DMS53 (cell line): ENCODE measurements at regions not wholly inside any gene's neighbourhood (a gene's known extent, or its start where the extent isn't known, plus 50 kb on each side); places are given as distances from the start of the nearest gene placed in this dataset.

Experiments used
- DNase-seq: peaks from one replicate; lab custom pipeline; 2025; lab: John Stamatoyannopoulos, UW

GRCh38 chr1:229819091-229819490 is 193.0 kb downstream of the URB2 start:
- peak; percentile 76 for DNase-seq

- no peak for DNase-seq
Observed at GRCh38 chr1:229822026-229822425, 196.0 kb downstream of the URB2 start.

- no peak for DNase-seq
Observed at GRCh38 chr1:229825042-229825441, 199.0 kb downstream of the URB2 start.

- no peak for DNase-seq
Observed at GRCh38 chr1:229828461-229828860, 202.4 kb downstream of the URB2 start.

- peak; percentile 33 for DNase-seq
Observed at GRCh38 chr1:229832695-229833094, 206.6 kb downstream of the URB2 start.

GRCh38 chr1:229834230-229834629 is 208.2 kb downstream of the URB2 start:
- DNase-seq: no peak

GRCh38 chr1:229835226-229835625 is 209.2 kb downstream of the URB2 start:
- no peak for DNase-seq

- no peak for DNase-seq
Observed at GRCh38 chr1:229836324-229836723, 210.3 kb downstream of the URB2 start.

- DNase-seq: no peak
Observed at GRCh38 chr1:229838204-229838603, 212.2 kb downstream of the URB2 start.

GRCh38 chr1:229839800-229840199 is 213.8 kb downstream of the URB2 start:
- DNase-seq: no peak

GRCh38 chr1:229841230-229841629 is 215.2 kb downstream of the URB2 start:
- DNase-seq: no peak

- peak; percentile 70 for DNase-seq
Observed at GRCh38 chr1:229842302-229843255, 216.5 kb downstream of the URB2 start.

GRCh38 chr1:229843627-229844238 is 217.7 kb downstream of the URB2 start:
- peak; percentile 90 for DNase-seq

GRCh38 chr1:229844675-229845074 is 218.6 kb downstream of the URB2 start:
- peak; percentile 85 for DNase-seq

- no peak for DNase-seq
Observed at GRCh38 chr1:229845410-229846138, 219.5 kb downstream of the URB2 start.

- no peak for DNase-seq
Observed at GRCh38 chr1:229846351-229846750, 220.3 kb downstream of the URB2 start.

- peak; percentile 70 for DNase-seq
Observed at GRCh38 chr1:229848752-229849677, 218.0 kb upstream of the GALNT2 start.

GRCh38 chr1:229851511-229851910 is 215.5 kb upstream of the GALNT2 start:
- DNase-seq: no peak

- no peak for DNase-seq
Observed at GRCh38 chr1:229853751-229854150, 213.3 kb upstream of the GALNT2 start.

GRCh38 chr1:229854620-229855019 is 212.4 kb upstream of the GALNT2 start:
- no peak for DNase-seq

GRCh38 chr1:229856009-229856650 is 210.9 kb upstream of the GALNT2 start:
- DNase-seq: no peak
